Ishikawa (cell line): ENCODE measurements at regions not wholly inside any gene's neighbourhood (a gene's known extent, or its start where the extent isn't known, plus 50 kb on each side); places are given as distances from the start of the nearest gene placed in this dataset.

Experiments used
- CEBPB ChIP-seq: IDR thresholded peaks from 2 replicates; pipeline ENCODE4 v1.6.1; 2012
- CREB1 ChIP-seq: IDR thresholded peaks from 2 replicates; pipeline ENCODE4 v1.6.1; 2012; ENCODE audit warnings: low read depth
- EGR1 ChIP-seq: IDR thresholded peaks from 2 replicates; pipeline ENCODE4 v1.6.1; 2012
- EP300 ChIP-seq: IDR thresholded peaks from 2 replicates; pipeline ENCODE4 v1.6.1; 2012; ENCODE audit warnings: borderline replicate concordance
- FOXM1 ChIP-seq: IDR thresholded peaks from 2 replicates; pipeline ENCODE4 v1.6.1; 2012; ENCODE audit warnings: low read depth, borderline replicate concordance
- RAD21 ChIP-seq: IDR thresholded peaks from 2 replicates; pipeline ENCODE4 v1.6.1; 2012; ENCODE audit warnings: low read depth
- YY1 ChIP-seq: IDR thresholded peaks from 2 replicates; pipeline ENCODE4 v1.6.1; 2012; ENCODE audit warnings: low read depth
- TF ChIP-seq, protein P1 (sequence below): IDR thresholded peaks from 2 replicates; pipeline ENCODE4 v1.6.1; 2012; ENCODE audit warnings: low read depth, mild to moderate bottlenecking
- TF ChIP-seq, protein P2 (sequence below): IDR thresholded peaks from 2 replicates; pipeline ENCODE4 v1.6.1; 2012

- TF ChIP-seq, protein P1, sequence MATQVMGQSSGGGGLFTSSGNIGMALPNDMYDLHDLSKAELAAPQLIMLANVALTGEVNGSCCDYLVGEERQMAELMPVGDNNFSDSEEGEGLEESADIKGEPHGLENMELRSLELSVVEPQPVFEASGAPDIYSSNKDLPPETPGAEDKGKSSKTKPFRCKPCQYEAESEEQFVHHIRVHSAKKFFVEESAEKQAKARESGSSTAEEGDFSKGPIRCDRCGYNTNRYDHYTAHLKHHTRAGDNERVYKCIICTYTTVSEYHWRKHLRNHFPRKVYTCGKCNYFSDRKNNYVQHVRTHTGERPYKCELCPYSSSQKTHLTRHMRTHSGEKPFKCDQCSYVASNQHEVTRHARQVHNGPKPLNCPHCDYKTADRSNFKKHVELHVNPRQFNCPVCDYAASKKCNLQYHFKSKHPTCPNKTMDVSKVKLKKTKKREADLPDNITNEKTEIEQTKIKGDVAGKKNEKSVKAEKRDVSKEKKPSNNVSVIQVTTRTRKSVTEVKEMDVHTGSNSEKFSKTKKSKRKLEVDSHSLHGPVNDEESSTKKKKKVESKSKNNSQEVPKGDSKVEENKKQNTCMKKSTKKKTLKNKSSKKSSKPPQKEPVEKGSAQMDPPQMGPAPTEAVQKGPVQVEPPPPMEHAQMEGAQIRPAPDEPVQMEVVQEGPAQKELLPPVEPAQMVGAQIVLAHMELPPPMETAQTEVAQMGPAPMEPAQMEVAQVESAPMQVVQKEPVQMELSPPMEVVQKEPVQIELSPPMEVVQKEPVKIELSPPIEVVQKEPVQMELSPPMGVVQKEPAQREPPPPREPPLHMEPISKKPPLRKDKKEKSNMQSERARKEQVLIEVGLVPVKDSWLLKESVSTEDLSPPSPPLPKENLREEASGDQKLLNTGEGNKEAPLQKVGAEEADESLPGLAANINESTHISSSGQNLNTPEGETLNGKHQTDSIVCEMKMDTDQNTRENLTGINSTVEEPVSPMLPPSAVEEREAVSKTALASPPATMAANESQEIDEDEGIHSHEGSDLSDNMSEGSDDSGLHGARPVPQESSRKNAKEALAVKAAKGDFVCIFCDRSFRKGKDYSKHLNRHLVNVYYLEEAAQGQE: no peak
- TF ChIP-seq YY1 (no peak), CEBPB (no peak), RAD21 (no peak), CREB1 (no peak), FOXM1 (no peak), EP300 (no peak), EGR1 (no peak)
- TF ChIP-seq, protein P2, sequence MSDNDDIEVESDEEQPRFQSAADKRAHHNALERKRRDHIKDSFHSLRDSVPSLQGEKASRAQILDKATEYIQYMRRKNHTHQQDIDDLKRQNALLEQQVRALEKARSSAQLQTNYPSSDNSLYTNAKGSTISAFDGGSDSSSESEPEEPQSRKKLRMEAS: no peak
These were observed 52.7 kb upstream of the IVNS1ABP start for GRCh38 chr1:185369786-185370185.
